ENCODE measurements at regions not wholly inside any gene's neighbourhood (a gene's known extent, or its start where the extent isn't known, plus 50 kb on each side); places are given as distances from the start of the nearest gene placed in this dataset.

GRCh38 chr10:121267236-121268003 lies 330.8 kb downstream of the FGFR2 start:
- TF ChIP-seq CTCF (conservative IDR thresholded peaks at IDR 0.05; ENCODE audit: low read length) (no peak), EZH2phosphoT487 (IDR thresholded peaks at IDR 0.05; ENCODE audit: borderline replicate concordance) (no peak)
